ENCODE measurements at regions not wholly inside any gene's neighbourhood (a gene's known extent, or its start where the extent isn't known, plus 50 kb on each side); places are given as distances from the start of the nearest gene placed in this dataset.

DNA sequence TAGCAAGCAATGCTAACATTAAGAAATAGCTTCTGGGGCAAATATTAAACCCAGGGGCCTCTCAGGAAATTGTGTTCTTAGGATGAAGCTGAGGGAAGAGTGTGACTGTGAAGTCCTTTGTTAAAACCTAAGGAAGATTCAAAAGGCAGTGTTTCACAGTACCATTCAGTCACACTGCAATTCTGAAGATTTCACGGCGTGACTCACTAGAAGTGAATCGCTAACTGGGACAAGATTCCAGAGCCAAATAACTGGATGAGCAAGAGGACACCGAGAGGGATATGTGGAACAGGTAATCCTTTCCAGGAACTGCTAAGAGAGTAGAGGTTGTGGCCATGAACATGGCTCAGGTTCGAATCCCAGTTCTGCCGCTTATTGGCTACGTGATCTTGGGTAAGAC is 61.8 kb upstream of the SMAD3 start:
- Histone ChIP-seq H3K4me3 (ENCODE audit: insufficient read depth, low read depth, low read length) (no peak overlapping the region), H4K91ac (ENCODE audit: insufficient read depth, low read depth, low read length) (no peak overlapping the region), H2AFZ (replicated peaks; ENCODE audit: low read length, poor library complexity) (no peak overlapping the region), H3K56ac (ENCODE audit: extremely low read depth, insufficient read depth, low read length) (no peak overlapping the region), H4K20me1 (ENCODE audit: insufficient read depth, low read length) (no peaks in the 10 kb centered on the region), H3K4me1 (ENCODE audit: control insufficient read depth, insufficient read depth, low read length) (peaks cover 3% of the 10 kb centered on the region; the same call in 1 of the 2 replicates), H2BK15ac (ENCODE audit: low read depth, low read length) (no peak overlapping the region), H3K9ac (ENCODE audit: low read depth, low read length) (no peak overlapping the region), H3K4ac (ENCODE audit: low read depth, low read length) (no peak overlapping the region), H2BK120ac (ENCODE audit: low read depth, low read length) (no peak overlapping the region), H3K27ac (ENCODE audit: insufficient read depth, low read length) (no peak overlapping the region), H3K36me3 (ENCODE audit: control insufficient read depth, insufficient read depth, low read length) (no peaks in the 10 kb centered on the region), H4K8ac (ENCODE audit: low read depth in 2 of 2, low read length in 2 of 2) (no peak overlapping the region), H3K27me3 (ENCODE audit: control insufficient read depth, insufficient read depth, low read length) (no peaks in the 10 kb centered on the region), H2BK20ac (ENCODE audit: low read depth, low read length) (no peak overlapping the region), H2AK9ac (replicated peaks; ENCODE audit: low read depth, low read length, poor library complexity) (no peak overlapping the region), H4K5ac (ENCODE audit: low read depth, low read length) (no peak overlapping the region), H2AK5ac (ENCODE audit: low read depth, low read length) (no peak overlapping the region; the same call in 1 of the 2 replicates), H3K14ac (replicated peaks; ENCODE audit: low read depth, low read length) (no peak overlapping the region), H3K9me1 (ENCODE audit: insufficient read depth, low read length) (no peaks in the 10 kb centered on the region), H3K79me1 (ENCODE audit: low read depth in 1 of 2, low read length in 2 of 2) (no peaks in the 10 kb centered on the region), H3K18ac (ENCODE audit: low read depth, low read length) (no peak overlapping the region), H3K23ac (ENCODE audit: low read depth, low read length) (no peak overlapping the region), H3K9me3 (ENCODE audit: control insufficient read depth, insufficient read depth, low read length) (no peaks in the 10 kb centered on the region; the same call in 1 of the 2 replicates), H2BK5ac (ENCODE audit: low read depth, low read length, poor library complexity, severe bottlenecking) (no peak overlapping the region), H3K4me2 (ENCODE audit: low read depth, low read length) (no peak overlapping the region)
- no peak for ATAC-seq (ENCODE audit: low read depth)
- in situ Hi-C loops (cut with MboI; ENCODE audit: low sequenced_read_pairs) (no loop called here), intact Hi-C loops (cut with micrococcal nuclease) (no loop called here), dilution Hi-C loops (cut with HindIII; ENCODE audit: low sequenced_read_pairs, unreplicated experiment) (no loop called here)
- no CpG with 5 or more reads among the region's 7 CpGs for WGBS, 2 experiments (ENCODE audit: extremely low coverage in 2 of 2, insufficient read length in 1 of 2)
- DNase-seq = peak; percentile 53
- ChIA-PET POLR2A (ENCODE audit: unreplicated experiment) (no interaction called here), CTCF (no interaction called here)
- TF ChIP-seq ELK1 (IDR thresholded peaks at IDR 0.05; ENCODE audit: borderline replicate concordance, low read depth, low read length) (no peak), MAFK (IDR thresholded peaks at IDR 0.05; ENCODE audit: low read depth, low read length) (no peak), FOS (IDR thresholded peaks at IDR 0.05; ENCODE audit: low read depth, low read length) (no peak)
- BruUV-seq (replicated peaks) = no TSS peak
